H9 (cell line): ENCODE measurements at regions not wholly inside any gene's neighbourhood (a gene's known extent, or its start where the extent isn't known, plus 50 kb on each side); places are given as distances from the start of the nearest gene placed in this dataset.

Experiments
- DNase-seq: peaks from one replicate; pipeline ENCODE4 v3.0.0-alpha.2; 2017
- H2AFZ ChIP-seq: one replicate; pipeline ENCODE4 v1.6.1; 2013; ENCODE audit warnings: mild to moderate bottlenecking, low read length, control low read depth, moderate library complexity
- H2AK5ac ChIP-seq: 2 replicates; pipeline ENCODE4 v1.6.1; 2013; ENCODE audit warnings: low read length, control low read depth, mixed read lengths; ENCODE audit not compliant: insufficient read length
- H2BK120ac ChIP-seq: one replicate; pipeline ENCODE4 v1.6.1; 2013; ENCODE audit warnings: low read depth, mild to moderate bottlenecking, low read length, control low read depth, inconsistent platforms; ENCODE audit not compliant: poor library complexity, severe bottlenecking
- H2BK12ac ChIP-seq: 2 replicates; pipeline ENCODE4 v1.6.1; 2013; ENCODE audit warnings: low read length, control low read depth, mixed read lengths, low read depth; ENCODE audit not compliant: insufficient read length
- H2BK15ac ChIP-seq: 2 replicates; pipeline ENCODE4 v1.6.1; 2013; ENCODE audit warnings: low read depth, low read length, control low read depth
- H2BK20ac ChIP-seq: one replicate; pipeline ENCODE4 v1.6.1; 2013; ENCODE audit warnings: low read depth, mild to moderate bottlenecking, low read length, control low read depth, inconsistent platforms; ENCODE audit not compliant: poor library complexity, severe bottlenecking
- H2BK5ac ChIP-seq: 2 replicates; pipeline ENCODE4 v1.6.1; 2013; ENCODE audit warnings: low read length, control low read depth, mixed read lengths; ENCODE audit not compliant: insufficient read length
- H3K14ac ChIP-seq: 2 replicates; pipeline ENCODE4 v1.6.1; 2013; ENCODE audit warnings: low read length, control low read depth; ENCODE audit not compliant: insufficient read depth
- H3K18ac ChIP-seq: 2 replicates; pipeline ENCODE4 v1.6.1; 2013; ENCODE audit warnings: low read depth, mild to moderate bottlenecking, mixed read lengths, low read length, control low read depth; ENCODE audit not compliant: insufficient read length
- H3K23ac ChIP-seq: 2 replicates; pipeline ENCODE4 v1.6.1; 2013; ENCODE audit warnings: low read length, control low read depth, mixed read lengths, low read depth; ENCODE audit not compliant: insufficient read length
- H3K23me2 ChIP-seq: 2 replicates; pipeline ENCODE4 v1.6.1; 2013; ENCODE audit warnings: low read depth, mild to moderate bottlenecking, mixed read lengths, low read length, control low read depth; ENCODE audit not compliant: insufficient read length, poor library complexity, severe bottlenecking
- H3K27ac ChIP-seq: 2 replicates; pipeline ENCODE4 v1.5.1; 2013; ENCODE audit warnings: low read length, control low read depth, mixed read lengths, low read depth; ENCODE audit not compliant: insufficient read length
- H3K27me3 ChIP-seq: 2 replicates; pipeline ENCODE4 v1.6.1; 2013; ENCODE audit warnings: low read length, control low read depth, inconsistent platforms; ENCODE audit not compliant: insufficient read depth
- H3K4ac ChIP-seq: 2 replicates; pipeline ENCODE4 v1.6.1; 2013; ENCODE audit warnings: low read depth, mild to moderate bottlenecking, control low read depth, inconsistent platforms, low read length, moderate library complexity
- H3K4me1 ChIP-seq: 2 replicates; pipeline ENCODE4 v1.6.1; 2013; ENCODE audit warnings: low read length, control low read depth, inconsistent platforms; ENCODE audit not compliant: insufficient read depth
- H3K4me2 ChIP-seq: 2 replicates; pipeline ENCODE4 v1.6.1; 2013; ENCODE audit warnings: low read length, control low read depth, mixed read lengths; ENCODE audit not compliant: insufficient read length, insufficient read depth
- H3K56ac ChIP-seq: 2 replicates; pipeline ENCODE4 v1.6.1; 2013; ENCODE audit warnings: low read depth, mild to moderate bottlenecking, mixed read lengths, low read length, control low read depth; ENCODE audit not compliant: insufficient read length
- H3K79me1 ChIP-seq: 2 replicates; pipeline ENCODE4 v1.6.1; 2013; ENCODE audit warnings: low read depth, mild to moderate bottlenecking, moderate library complexity, low read length, control low read depth, inconsistent platforms; ENCODE audit not compliant: insufficient read depth, poor library complexity, severe bottlenecking
- H3K79me2 ChIP-seq: 2 replicates; pipeline ENCODE4 v1.6.1; 2013; ENCODE audit warnings: low read length, control low read depth, inconsistent platforms; ENCODE audit not compliant: insufficient read depth
- H3K9ac ChIP-seq: 2 replicates; pipeline ENCODE4 v1.6.1; 2013; ENCODE audit warnings: low read length, control low read depth, mixed read lengths; ENCODE audit not compliant: insufficient read length; ENCODE audit errors: extremely low read depth
- H3K9me3 ChIP-seq: one replicate; pipeline ENCODE4 v1.6.1; 2013; ENCODE audit warnings: low read depth, low read length, inconsistent platforms; ENCODE audit not compliant: control insufficient read depth
- H3T11ph ChIP-seq: one replicate; pipeline ENCODE4 v1.6.1; 2013; ENCODE audit warnings: mild to moderate bottlenecking, low read length, control low read depth, inconsistent platforms
- H4K20me1 ChIP-seq: one replicate; pipeline ENCODE4 v1.6.1; 2013; ENCODE audit not compliant: control insufficient read depth, insufficient read length, insufficient read depth
- H4K5ac ChIP-seq: 2 replicates; pipeline ENCODE4 v1.6.1; 2013; ENCODE audit warnings: low read depth, mild to moderate bottlenecking, mixed read lengths, low read length, control low read depth; ENCODE audit not compliant: insufficient read length
- H4K8ac ChIP-seq: replicated peaks from 2 replicates; pipeline ENCODE4 v1.6.1; 2013; ENCODE audit warnings: low read length, control low read depth, mixed read lengths, low read depth; ENCODE audit not compliant: insufficient read length
- H4K91ac ChIP-seq: 2 replicates; pipeline ENCODE4 v1.6.1; 2013; ENCODE audit warnings: low read depth, mild to moderate bottlenecking, moderate library complexity, mixed read lengths, low read length, control low read depth; ENCODE audit not compliant: insufficient read length
- H3K27ac Mint-ChIP-seq, 3 experiments: 2 replicates in 2 of 3; 3 replicates in 1 of 3; pipeline ENCODE4 v1.8.0; 2020 to 2021; ENCODE audit warnings: mixed read lengths in 3 of 3, mild to moderate bottlenecking in 1 of 3, moderate library complexity in 1 of 3
- H3K27me3 Mint-ChIP-seq: 2 replicates; pipeline ENCODE4 v1.8.0; 2021; ENCODE audit warnings: low read depth, mild to moderate bottlenecking, moderate library complexity, mixed read lengths
- H3K36me3 Mint-ChIP-seq, 3 experiments: 2 replicates in 2 of 3; 3 replicates in 1 of 3; pipeline ENCODE4 v1.8.0; 2020 to 2021; ENCODE audit warnings: low read depth in 3 of 3, mixed read lengths in 3 of 3; ENCODE audit not compliant: insufficient read depth in 1 of 3
- H3K4me1 Mint-ChIP-seq, 2 experiments: 2 replicates each; pipeline ENCODE4 v1.8.0; 2020; ENCODE audit warnings: mixed read lengths in 2 of 2
- H3K4me3 Mint-ChIP-seq, 2 experiments: 2 replicates in 1 of 2; 3 replicates in 1 of 2; pipeline ENCODE4 v1.8.0; 2020 to 2021; ENCODE audit warnings: mild to moderate bottlenecking in 2 of 2, mixed read lengths in 2 of 2, moderate library complexity in 1 of 2
- H3K9me3 Mint-ChIP-seq, 2 experiments: 2 replicates in 1 of 2; 3 replicates in 1 of 2; pipeline ENCODE4 v1.8.0; 2020; ENCODE audit warnings: mild to moderate bottlenecking in 2 of 2, mixed read lengths in 2 of 2, moderate library complexity in 1 of 2
- WGBS: extraction: QIAGEN DNeasy Blood & Tissue Kit; methylation state at CpG from one replicate; pipeline ENCODE4 v1.1.7; 2013; ENCODE audit warnings: missing lambda C conversion rate, low lambda C conversion rate, mixed read lengths; ENCODE audit not compliant: insufficient read length; ENCODE audit errors: extremely low coverage; 5-methylcytosine and 5-hydroxymethylcytosine counted together
- TF ChIP-seq, protein P1 (sequence below): fragments of 200-600 bp; sonication (generic); conservative IDR thresholded peaks from 3 replicates; pipeline ENCODE4 v1.8.0; 2021; ENCODE audit warnings: antibody characterized with exemption, mild to moderate bottlenecking

DNA sequence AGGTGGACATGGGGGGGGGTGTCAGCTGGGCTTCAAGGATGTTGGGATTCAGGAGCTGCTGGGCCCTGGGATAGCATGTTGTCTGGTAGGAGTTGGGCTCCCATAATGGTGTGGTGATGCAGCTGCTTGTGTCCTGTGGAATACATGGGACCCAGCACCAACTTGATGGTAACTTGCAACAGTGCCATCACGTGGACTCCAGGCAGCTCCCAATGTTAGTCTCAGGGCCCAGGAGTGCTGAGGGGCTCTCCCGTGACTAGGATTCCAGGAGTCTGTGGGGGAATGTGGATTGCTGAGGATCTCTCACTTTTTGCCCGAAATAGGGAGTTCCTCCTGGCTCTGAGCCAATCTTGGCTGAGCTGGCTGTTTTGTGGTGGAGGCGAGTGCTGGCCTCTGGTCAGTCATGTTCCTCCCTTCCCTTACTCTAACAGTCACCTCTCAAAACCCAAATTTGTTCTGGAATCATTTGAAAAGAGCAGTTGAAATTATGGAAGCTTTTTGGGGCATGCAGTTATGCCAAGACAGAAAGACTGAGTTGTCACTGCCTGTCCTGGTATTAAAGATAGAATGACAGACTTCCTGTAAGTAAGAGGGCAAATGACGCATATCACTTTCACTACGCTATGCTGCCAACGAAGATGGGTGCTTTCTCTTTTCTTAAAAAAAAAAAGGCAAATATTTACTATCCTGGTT, 607.1 kb downstream of the ADCYAP1 start:
- Histone ChIP-seq H3K79me1 (no peaks in the 10 kb centered on the region), H2BK5ac (no peak overlapping the region), H2AK5ac (no peak overlapping the region), H4K8ac (no peak overlapping the region), H3K14ac (no peak overlapping the region), H3K18ac (no peak overlapping the region), H3K23me2 (no peaks in the 10 kb centered on the region), H3K4ac (no peak overlapping the region), H4K20me1 (no peaks in the 10 kb centered on the region), H3K27me3 (no peaks in the 10 kb centered on the region), H3K27ac (no peak overlapping the region), H3K56ac (no peak overlapping the region), H2BK120ac (no peak overlapping the region), H2BK20ac (no peak overlapping the region), H4K91ac (no peak overlapping the region), H3K4me2 (no peak overlapping the region), H3K9me3 (no peaks in the 10 kb centered on the region), H3K79me2 (no peaks in the 10 kb centered on the region), H3K9ac (no peak overlapping the region), H2BK12ac (no peak overlapping the region), H3K4me1 (no peaks in the 10 kb centered on the region; the same call in 1 of the 2 replicates), H2BK15ac (no peak overlapping the region), H4K5ac (no peak overlapping the region), H3K23ac (no peak overlapping the region), H3T11ph (no peak overlapping the region), H2AFZ (no peak overlapping the region)
- peak overlapping the region in 1 of 3 experiments; percentile 84; a peak in 1 of 7 replicates for H3K27ac Mint-ChIP-seq
- no peaks in the 10 kb centered on the region for H3K36me3 Mint-ChIP-seq
- WGBS: no CpG with 5 or more reads among the region's 7 CpGs
- no peak overlapping the region for H3K4me3 Mint-ChIP-seq
- H3K4me1 Mint-ChIP-seq: peaks cover 10 to 12% of the 10 kb centered on the region in 2 experiments
- no peak for DNase-seq
- no peaks in the 10 kb centered on the region for H3K27me3 Mint-ChIP-seq
- TF ChIP-seq, protein P1, sequence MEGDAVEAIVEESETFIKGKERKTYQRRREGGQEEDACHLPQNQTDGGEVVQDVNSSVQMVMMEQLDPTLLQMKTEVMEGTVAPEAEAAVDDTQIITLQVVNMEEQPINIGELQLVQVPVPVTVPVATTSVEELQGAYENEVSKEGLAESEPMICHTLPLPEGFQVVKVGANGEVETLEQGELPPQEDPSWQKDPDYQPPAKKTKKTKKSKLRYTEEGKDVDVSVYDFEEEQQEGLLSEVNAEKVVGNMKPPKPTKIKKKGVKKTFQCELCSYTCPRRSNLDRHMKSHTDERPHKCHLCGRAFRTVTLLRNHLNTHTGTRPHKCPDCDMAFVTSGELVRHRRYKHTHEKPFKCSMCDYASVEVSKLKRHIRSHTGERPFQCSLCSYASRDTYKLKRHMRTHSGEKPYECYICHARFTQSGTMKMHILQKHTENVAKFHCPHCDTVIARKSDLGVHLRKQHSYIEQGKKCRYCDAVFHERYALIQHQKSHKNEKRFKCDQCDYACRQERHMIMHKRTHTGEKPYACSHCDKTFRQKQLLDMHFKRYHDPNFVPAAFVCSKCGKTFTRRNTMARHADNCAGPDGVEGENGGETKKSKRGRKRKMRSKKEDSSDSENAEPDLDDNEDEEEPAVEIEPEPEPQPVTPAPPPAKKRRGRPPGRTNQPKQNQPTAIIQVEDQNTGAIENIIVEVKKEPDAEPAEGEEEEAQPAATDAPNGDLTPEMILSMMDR: no peak
- H3K9me3 Mint-ChIP-seq: no peaks in the 10 kb centered on the region
